ENCODE measurements at regions not wholly inside any gene's neighbourhood (a gene's known extent, or its start where the extent isn't known, plus 50 kb on each side); places are given as distances from the start of the nearest gene placed in this dataset.

GRCh38 chr13:80237646-80238045 is 103.3 kb downstream of the SPRY2 start:
- Mint-ChIP-seq H3K4me3 (no peak overlapping the region), H3K9me3 (peaks cover 5% of the 10 kb centered on the region; the same call in 1 of the 2 replicates), H3K27ac (no peak overlapping the region), H3K27me3 (ENCODE audit: low read depth) (no peaks in the 10 kb centered on the region), H3K4me1 (peaks cover 22% of the 10 kb centered on the region), H3K36me3 (peaks cover 2% of the 10 kb centered on the region; the same call in 1 of the 2 replicates)
- DNase-seq (ENCODE audit: low spot score) (no peak), ATAC-seq (no peak)
- TF ChIP-seq ZNF532 (CRISPR knock-in tag; IDR thresholded peaks at IDR 0.05; ENCODE audit: borderline replicate concordance): no peak
- TF ChIP-seq USF1 (CRISPR knock-in tag; IDR thresholded peaks at IDR 0.05): no peak
- TF ChIP-seq OVOL2 (CRISPR knock-in tag; IDR thresholded peaks at IDR 0.05; ENCODE audit: borderline replicate concordance): no peak
- TF ChIP-seq CREB1 (CRISPR knock-in tag; IDR thresholded peaks at IDR 0.05): no peak
- TF ChIP-seq ZNF671 (CRISPR knock-in tag; IDR thresholded peaks at IDR 0.05): no peak
- no peak for TF ChIP-seq JAZF1 (CRISPR knock-in tag; IDR thresholded peaks at IDR 0.05)
- TF ChIP-seq ATF2 (CRISPR knock-in tag; IDR thresholded peaks at IDR 0.05; ENCODE audit: borderline replicate concordance, low read depth): no peak
- no peak for TF ChIP-seq PREB (CRISPR knock-in tag; IDR thresholded peaks at IDR 0.05; ENCODE audit: borderline replicate concordance)
- POLR2A ChIA-PET: no interaction called here
- CTCF ChIA-PET: interaction anchor here (0.6 kb wide), 1 partner anchor 31 kb away, joined by 3 read pairs; no protein-coding TSS in a partner anchor

- CTCF ChIA-PET: interaction anchor here (1.0 kb wide), 1 partner anchor 107 kb away, joined by 3 read pairs; no protein-coding TSS in a partner anchor
- no peak for ATAC-seq
- Mint-ChIP-seq H3K4me3 (no peak overlapping the region), H3K27me3 (ENCODE audit: low read depth) (no peaks in the 10 kb centered on the region), H3K9me3 (peaks cover 8% of the 10 kb centered on the region), H3K36me3 (peaks cover 2% of the 10 kb centered on the region; the same call in 1 of the 2 replicates), H3K27ac (no peak overlapping the region), H3K4me1 (peaks cover 22% of the 10 kb centered on the region)
- POLR2A ChIA-PET: no interaction called here
- DNase-seq (ENCODE audit: low spot score): no peak
- TF ChIP-seq ZNF396 (CRISPR knock-in tag; IDR thresholded peaks at IDR 0.05; ENCODE audit: borderline replicate concordance): no peak
- TF ChIP-seq NFATC4 (CRISPR knock-in tag; IDR thresholded peaks at IDR 0.05): no peak
- no peak for TF ChIP-seq AR (CRISPR knock-in tag; IDR thresholded peaks at IDR 0.05)
- no peak for TF ChIP-seq JUN (CRISPR knock-in tag; IDR thresholded peaks at IDR 0.05)
- no peak for TF ChIP-seq MXD4 (CRISPR knock-in tag; IDR thresholded peaks at IDR 0.05; ENCODE audit: borderline replicate concordance)
- no peak for TF ChIP-seq ATF1 (CRISPR knock-in tag; IDR thresholded peaks at IDR 0.05)
- TF ChIP-seq ETV6 (CRISPR knock-in tag; IDR thresholded peaks at IDR 0.05): no peak
- no peak for TF ChIP-seq SOX15 (CRISPR knock-in tag; IDR thresholded peaks at IDR 0.05)
- no peak for TF ChIP-seq ATF6 (CRISPR knock-in tag; IDR thresholded peaks at IDR 0.05)
- no peak for TF ChIP-seq MYBL2 (CRISPR knock-in tag; IDR thresholded peaks at IDR 0.05)
- no peak for TF ChIP-seq ZMAT4 (CRISPR knock-in tag; IDR thresholded peaks at IDR 0.05)
- TF ChIP-seq NR3C1 (CRISPR knock-in tag; conservative IDR thresholded peaks at IDR 0.05; ENCODE audit: low read depth): no peak
- TF ChIP-seq CTCF (IDR thresholded peaks at IDR 0.05): no peak
Observed at GRCh38 chr13:80235967-80236302, 105.0 kb downstream of the SPRY2 start.
